ENCODE measurements at regions not wholly inside any gene's neighbourhood (a gene's known extent, or its start where the extent isn't known, plus 50 kb on each side); places are given as distances from the start of the nearest gene placed in this dataset.

DNA sequence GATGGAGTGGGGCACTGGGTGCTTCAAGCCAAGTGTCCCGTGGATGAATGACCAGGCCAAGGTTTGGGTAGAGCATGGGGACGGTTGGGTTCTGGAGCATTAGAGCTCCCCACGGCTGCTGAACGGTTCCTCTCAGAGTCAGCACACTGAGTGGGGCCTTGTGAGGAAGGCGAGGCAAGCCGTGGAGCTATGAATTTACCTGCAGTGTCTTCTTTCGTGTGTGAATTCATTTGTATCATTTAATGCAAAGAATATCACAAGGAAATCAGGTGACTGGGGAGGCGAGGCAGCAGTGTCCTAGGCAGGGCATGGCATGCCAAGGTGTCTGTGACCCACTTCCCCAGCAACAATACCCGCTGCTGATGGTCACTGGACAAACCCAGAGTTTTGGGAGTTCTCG is 343.5 kb upstream of the B3GAT1 start:
- 72 to 83% methylated on average over 10 of the region's 10 CpGs for WGBS, 2 donors
- DNase-seq (no peak), ATAC-seq (no peak)

DNA sequence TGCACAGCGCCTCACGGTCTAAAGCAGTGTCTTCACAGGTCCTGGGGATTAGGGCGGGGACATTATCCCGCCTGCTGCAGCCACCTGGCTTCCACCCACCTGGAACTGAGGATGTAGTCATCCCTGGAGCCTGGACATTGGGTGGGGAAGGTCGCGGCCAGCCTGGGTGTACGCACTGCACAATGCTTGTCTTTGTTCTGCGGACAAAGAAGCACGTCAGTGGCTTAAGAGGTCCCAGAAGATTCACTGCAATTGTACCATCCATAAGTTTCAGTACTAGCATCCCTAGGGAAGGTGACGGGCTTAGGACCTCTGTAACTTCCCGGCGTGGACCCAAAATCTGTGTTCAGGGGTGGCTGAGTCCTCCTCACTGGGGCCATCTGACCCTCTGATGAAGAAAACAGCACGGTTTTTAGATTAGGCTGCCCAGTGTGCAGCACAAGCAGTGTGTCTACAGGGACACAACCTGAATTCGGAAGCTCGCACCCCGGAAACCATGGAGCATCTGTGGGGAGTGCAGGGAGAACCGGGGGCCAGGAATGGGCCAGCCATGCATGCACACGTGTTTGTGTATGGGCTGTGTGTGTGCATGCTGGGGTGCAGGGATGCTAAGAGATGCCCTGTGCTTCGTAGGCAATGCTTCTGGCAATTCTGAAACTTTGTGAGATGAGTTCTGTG is 342.6 kb upstream of the B3GAT1 start:
- ATAC-seq (no peak), DNase-seq (no peak)
- peaks cover 0 to 71% (median 5%) of the 10 kb centered on the region in 7 donors for H3K27me3 ChIP-seq
- H3K4me1 ChIP-seq, result no peaks in the 10 kb centered on the region
- intact Hi-C loops (cut with DNase I), result no loop called here
- H3K9me3 ChIP-seq, result no peaks in the 10 kb centered on the region
- 62 to 63% methylated on average over 19 of the region's 19 CpGs for WGBS, 2 donors
- H3K27ac ChIP-seq, result no peak overlapping the region
- H3K4me3 ChIP-seq, result no peak overlapping the region
- TF ChIP-seq, protein P1, sequence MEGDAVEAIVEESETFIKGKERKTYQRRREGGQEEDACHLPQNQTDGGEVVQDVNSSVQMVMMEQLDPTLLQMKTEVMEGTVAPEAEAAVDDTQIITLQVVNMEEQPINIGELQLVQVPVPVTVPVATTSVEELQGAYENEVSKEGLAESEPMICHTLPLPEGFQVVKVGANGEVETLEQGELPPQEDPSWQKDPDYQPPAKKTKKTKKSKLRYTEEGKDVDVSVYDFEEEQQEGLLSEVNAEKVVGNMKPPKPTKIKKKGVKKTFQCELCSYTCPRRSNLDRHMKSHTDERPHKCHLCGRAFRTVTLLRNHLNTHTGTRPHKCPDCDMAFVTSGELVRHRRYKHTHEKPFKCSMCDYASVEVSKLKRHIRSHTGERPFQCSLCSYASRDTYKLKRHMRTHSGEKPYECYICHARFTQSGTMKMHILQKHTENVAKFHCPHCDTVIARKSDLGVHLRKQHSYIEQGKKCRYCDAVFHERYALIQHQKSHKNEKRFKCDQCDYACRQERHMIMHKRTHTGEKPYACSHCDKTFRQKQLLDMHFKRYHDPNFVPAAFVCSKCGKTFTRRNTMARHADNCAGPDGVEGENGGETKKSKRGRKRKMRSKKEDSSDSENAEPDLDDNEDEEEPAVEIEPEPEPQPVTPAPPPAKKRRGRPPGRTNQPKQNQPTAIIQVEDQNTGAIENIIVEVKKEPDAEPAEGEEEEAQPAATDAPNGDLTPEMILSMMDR (IDR thresholded peaks at IDR 0.05), result no peak
- no peaks in the 10 kb centered on the region for H3K36me3 ChIP-seq

More for the DNA sequence above, 343.5 kb upstream of the B3GAT1 start:
- H3K27ac ChIP-seq, result no peak overlapping the region
- H3K4me3 ChIP-seq, result no peak overlapping the region
- no peaks in the 10 kb centered on the region for H3K4me1 ChIP-seq
- no peaks in the 10 kb centered on the region for H3K36me3 ChIP-seq
- intact Hi-C loops (cut with DNase I), result no loop called here
- H3K27me3 ChIP-seq, result peaks cover 0 to 71% (median 5%) of the 10 kb centered on the region in 7 donors
- TF ChIP-seq, protein P1 (IDR thresholded peaks at IDR 0.05), result no peak
- no peaks in the 10 kb centered on the region for H3K9me3 ChIP-seq

DNA sequence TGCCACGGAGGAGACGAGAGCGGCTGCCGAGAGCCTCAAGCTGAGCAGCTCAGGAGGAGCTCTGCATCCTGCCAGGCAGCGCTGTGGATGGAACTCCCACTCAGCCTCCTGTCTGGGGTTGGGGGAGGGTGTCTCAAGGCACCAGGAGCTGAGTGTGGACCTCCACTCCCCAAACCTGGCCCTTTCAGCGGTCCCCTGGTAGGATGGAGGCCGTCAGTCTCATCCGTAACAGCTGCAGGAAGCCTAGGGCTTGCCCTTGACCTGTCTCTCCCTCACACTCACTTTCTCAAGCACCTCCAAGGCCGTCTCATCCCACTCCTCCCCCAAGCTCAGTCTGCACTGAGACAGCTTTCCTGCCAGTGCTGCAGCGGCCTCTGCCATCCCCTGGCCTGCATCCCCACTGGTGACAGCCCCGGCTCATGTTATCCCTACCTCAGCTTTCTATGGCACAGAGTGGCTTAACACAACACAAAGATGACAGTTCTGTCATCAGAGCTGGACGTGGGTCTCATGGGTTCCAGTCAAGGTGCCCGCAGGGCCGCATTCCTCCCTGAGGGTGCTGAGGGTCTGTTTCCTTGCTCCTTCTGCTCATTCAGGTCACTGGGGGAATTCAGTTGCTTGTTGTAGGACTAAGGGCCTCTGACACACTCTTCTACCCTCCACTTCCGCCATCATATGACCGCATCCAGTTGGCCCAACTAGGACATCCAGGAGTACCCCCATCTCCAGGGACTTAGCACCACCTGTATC is 341.9 kb upstream of the B3GAT1 start:
- intact Hi-C loops (cut with DNase I), result no loop called here
- DNase-seq, result no peak
- WGBS, 2 donors, result 66 to 71% methylated on average over 16 of the region's 16 CpGs
- Histone ChIP-seq H3K36me3 (no peaks in the 10 kb centered on the region), H3K4me1 (no peaks in the 10 kb centered on the region), H3K27me3 (peaks cover 0 to 77% (median 7%) of the 10 kb centered on the region in 7 donors), H3K27ac (no peak overlapping the region), H3K9me3 (peaks cover 0 to 3% (median 0%) of the 10 kb centered on the region in 11 donors), H3K4me3 (no peak overlapping the region)
- no peak for ATAC-seq
- TF ChIP-seq, protein P1 (IDR thresholded peaks at IDR 0.05), result no peak

DNA sequence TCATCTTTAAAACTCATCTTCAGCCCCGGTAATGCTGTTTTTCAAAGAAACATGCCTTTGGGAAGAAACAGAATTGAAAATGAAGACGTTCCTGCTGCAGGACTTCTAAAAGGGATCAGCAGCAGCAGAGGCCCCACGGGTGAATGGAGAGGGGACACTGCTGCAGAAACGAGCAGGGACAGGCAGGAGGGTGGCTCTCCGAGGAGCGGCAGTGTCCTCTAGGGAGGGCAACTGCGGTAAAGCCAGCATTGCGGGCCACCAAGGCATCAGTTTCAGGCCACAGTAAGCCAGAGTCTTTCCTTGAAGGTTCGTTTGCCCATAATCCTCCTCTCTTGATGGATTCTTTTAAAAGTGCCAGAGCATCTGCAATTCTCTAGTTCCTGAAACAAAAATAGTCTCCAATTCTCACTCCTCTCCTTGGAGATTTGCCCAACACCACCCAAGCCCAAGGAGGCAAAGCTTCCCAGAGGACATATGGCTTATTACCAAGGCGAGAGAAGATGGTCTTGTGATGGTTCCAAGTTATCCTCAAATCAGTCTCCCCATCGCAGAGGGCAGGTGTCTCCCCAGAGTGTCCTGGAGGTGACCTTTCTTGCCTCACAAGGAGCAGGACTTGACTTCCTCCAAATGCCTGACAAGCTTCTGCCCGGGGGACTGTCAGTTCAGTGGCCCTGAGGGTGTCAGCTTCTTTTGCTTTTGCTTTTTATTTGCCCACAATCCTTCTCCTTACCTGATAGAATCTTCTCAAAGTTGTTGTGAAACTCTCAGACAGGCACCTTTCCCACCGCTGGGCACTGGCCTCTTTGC is 341.1 kb upstream of the B3GAT1 start:
- H3K27me3 ChIP-seq, result peaks cover 0 to 77% (median 11%) of the 10 kb centered on the region in 7 donors
- TF ChIP-seq, protein P1 (IDR thresholded peaks at IDR 0.05), result no peak
- DNase-seq (no peak), ATAC-seq (no peak)
- intact Hi-C loops (cut with DNase I), result no loop called here
- no peaks in the 10 kb centered on the region for H3K36me3 ChIP-seq
- peaks cover 0 to 10% (median 2%) of the 10 kb centered on the region in 11 donors for H3K9me3 ChIP-seq
- no peaks in the 10 kb centered on the region for H3K4me1 ChIP-seq
- no peak overlapping the region for H3K27ac ChIP-seq
- no peak overlapping the region for H3K4me3 ChIP-seq
- 76 to 78% methylated on average over 13 of the region's 13 CpGs for WGBS, 2 donors

All from heart right ventricle (tissue), 16 donors.